ENCODE measurements at regions not wholly inside any gene's neighbourhood (a gene's known extent, or its start where the extent isn't known, plus 50 kb on each side); places are given as distances from the start of the nearest gene placed in this dataset.
"Not testable (repeated sequence)": the region's sequence is repeated elsewhere in the genome, so short reads cannot be mapped to it uniquely, and the experiment has no call there.

DNA sequence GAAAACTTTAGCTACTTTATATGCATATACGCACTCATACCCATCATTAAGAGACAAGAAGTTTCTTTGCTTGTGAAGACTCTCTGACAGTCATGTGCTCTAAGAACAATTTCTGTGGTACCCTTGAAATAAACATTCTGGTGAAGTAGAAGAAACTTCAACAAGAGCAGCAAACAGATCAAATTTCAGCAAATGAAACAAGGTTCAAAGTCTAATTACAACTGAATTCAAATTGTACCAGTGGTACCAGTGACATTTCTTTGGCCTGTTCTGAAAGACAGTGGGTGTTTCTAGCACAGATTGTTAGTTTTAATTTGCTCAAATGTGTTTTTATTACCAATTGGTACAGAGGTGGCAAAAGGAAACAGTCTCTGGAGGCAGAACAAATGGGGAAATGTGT is 391.0 kb downstream of the CHSY3 start:
- 91 to 98% methylated on average over 1 of the region's 1 CpG for WGBS, 2 donors
- Histone ChIP-seq H3K9me3 (no peaks in the 10 kb centered on the region), H3K27me3 (no peaks in the 10 kb centered on the region), H3K36me3 (no peaks in the 10 kb centered on the region), H3K4me3 (replicated peaks in 1 of 3) (no peak overlapping the region), H3K27ac (no peak overlapping the region), H3K4me1 (no peaks in the 10 kb centered on the region)
- intact Hi-C loops (cut with DNase I), result no loop called here
- no peak for TF ChIP-seq CTCF (IDR thresholded peaks at IDR 0.05)
- TF ChIP-seq POLR2A (IDR thresholded peaks at IDR 0.05), result no peak
- no peak for DNase-seq

DNA sequence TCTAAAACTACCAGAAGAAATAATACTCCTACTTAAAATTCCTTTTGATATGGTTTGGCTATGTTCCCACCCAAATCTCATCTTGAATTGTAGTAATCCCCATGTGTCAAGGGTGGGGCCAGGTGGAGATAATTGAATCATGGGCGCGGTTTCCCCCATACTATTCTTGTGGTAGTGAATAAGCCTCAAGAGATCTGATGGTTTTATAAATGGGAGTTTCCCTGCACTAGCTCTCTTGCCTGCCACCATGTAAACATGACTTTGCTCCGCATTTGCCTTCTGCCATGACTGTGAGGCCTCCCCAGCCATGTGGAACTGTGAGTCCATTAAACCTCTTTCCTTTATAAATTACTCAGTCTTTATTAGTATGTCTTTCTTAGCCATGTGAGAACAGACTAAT is 390.5 kb downstream of the CHSY3 start:
- H3K36me3 ChIP-seq; H3K4me1 ChIP-seq; H3K27me3 ChIP-seq; H3K4me3 ChIP-seq (replicated peaks in 1 of 3); H3K27ac ChIP-seq; intact Hi-C loops (cut with DNase I); DNase-seq; H3K9me3 ChIP-seq: not testable (repeated sequence)
- WGBS, 2 donors, result 91% methylated on average over 3 of the region's 3 CpGs

DNA sequence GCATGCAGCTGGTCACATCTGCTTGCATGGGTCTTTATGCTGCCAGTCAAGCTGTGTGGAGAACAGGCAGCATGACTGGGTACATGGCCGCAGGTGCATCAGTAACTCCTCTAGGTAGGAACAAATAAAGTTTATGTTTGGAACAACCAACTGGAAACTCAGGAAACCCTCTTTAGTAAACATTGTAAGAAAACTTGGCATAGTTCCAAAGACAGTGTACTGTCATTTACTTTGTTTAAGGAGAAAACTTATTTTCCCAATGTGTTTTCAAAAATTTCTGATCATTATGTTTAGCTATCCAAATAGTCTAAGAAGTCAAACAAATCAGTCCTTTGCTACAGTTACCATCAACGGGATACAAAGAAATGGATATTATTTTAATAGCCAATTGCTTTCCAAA is 386.0 kb downstream of the CHSY3 start:
- Histone ChIP-seq H3K4me3 (replicated peaks in 1 of 3) (no peak overlapping the region), H3K36me3 (no peaks in the 10 kb centered on the region), H3K9me3 (no peaks in the 10 kb centered on the region), H3K27me3 (no peaks in the 10 kb centered on the region), H3K27ac (no peak overlapping the region), H3K4me1 (no peaks in the 10 kb centered on the region)
- 82 to 83% methylated on average over 2 of the region's 2 CpGs for WGBS, 2 donors
- intact Hi-C loops (cut with DNase I), result no loop called here
- TF ChIP-seq POLR2A (IDR thresholded peaks at IDR 0.05) (no peak), CTCF (IDR thresholded peaks at IDR 0.05) (no peak)
- no peak for DNase-seq

DNA sequence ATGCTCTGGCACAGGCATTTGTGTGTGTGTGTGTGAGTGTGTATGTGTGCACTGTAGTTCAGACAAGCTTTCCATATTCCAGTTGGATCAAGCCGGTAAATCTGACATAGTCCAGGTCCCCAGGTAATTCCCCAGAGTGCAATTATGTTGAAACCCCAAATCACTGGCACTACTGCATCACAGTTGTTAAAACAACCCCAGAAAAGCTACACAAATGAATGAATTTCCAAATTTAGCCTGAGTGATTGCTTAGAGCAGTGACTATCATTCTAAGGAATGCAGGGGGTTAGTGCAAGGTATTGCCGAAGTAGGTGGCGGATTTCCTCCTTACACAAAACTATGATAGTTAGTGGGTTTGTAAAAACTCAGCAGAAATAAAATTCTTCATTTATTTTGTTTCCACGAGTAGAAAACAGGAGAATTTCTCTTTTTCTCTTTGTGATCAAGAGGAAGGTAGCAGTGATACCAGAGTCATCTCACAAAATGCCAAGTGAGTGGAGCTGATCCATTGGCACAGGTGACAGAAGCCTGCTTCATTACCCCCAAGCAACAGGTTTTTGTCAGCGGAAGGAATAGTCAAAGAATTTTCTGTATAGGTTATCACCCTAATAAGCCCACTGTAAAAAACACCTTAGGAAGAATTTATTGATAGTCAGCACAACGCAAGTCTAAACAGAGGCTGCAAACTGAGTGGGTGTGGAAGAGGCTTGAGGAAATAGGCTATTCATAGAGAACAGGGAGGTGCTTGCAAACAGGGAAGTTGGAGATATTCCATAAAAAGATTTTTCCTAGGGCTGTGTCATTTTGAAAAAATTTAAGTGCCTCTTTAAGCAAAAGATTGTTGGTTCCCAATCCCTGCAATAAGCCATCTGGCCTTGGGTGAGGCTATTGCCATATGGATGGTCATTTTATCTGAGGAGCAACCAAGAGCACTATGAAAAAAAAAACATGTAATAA is 385.1 kb downstream of the CHSY3 start:
- H3K4me3 ChIP-seq (replicated peaks in 1 of 3), result no peak overlapping the region
- no peak overlapping the region for H3K27ac ChIP-seq

DNA sequence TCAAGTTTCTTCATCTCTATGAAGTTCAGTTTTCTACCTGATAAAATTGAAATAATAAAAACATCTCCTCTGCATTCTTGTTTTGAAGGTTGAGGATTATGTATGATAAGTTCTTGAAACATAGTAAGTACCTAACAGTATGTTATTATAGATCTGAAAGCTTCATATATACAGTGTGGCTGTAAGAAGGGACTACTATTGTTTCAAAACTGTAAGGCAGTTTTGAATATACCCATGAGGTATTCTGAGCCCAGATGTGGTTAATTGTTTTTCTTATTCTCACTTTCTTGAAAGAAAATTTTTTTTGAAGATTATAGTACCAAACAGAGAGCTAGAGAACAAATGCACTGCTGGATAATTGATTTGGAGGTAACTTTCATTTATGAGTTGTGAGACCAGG is 383.2 kb downstream of the CHSY3 start:
- Histone ChIP-seq H3K4me1 (no peaks in the 10 kb centered on the region), H3K27ac (no peak overlapping the region), H3K27me3 (no peaks in the 10 kb centered on the region), H3K4me3 (replicated peaks in 1 of 3) (no peak overlapping the region), H3K36me3 (no peaks in the 10 kb centered on the region), H3K9me3 (no peaks in the 10 kb centered on the region)
- TF ChIP-seq CTCF (IDR thresholded peaks at IDR 0.05) (no peak), POLR2A (IDR thresholded peaks at IDR 0.05) (no peak)
- DNase-seq, result no peak
- intact Hi-C loops (cut with DNase I), result no loop called here

More for the DNA sequence above, 385.1 kb downstream of the CHSY3 start:
- intact Hi-C loops (cut with DNase I), result no loop called here
- TF ChIP-seq CTCF (IDR thresholded peaks at IDR 0.05), result no peak
- no peak for TF ChIP-seq POLR2A (IDR thresholded peaks at IDR 0.05)
- Histone ChIP-seq H3K27me3 (no peaks in the 10 kb centered on the region), H3K9me3 (no peaks in the 10 kb centered on the region), H3K36me3 (no peaks in the 10 kb centered on the region), H3K4me1 (no peaks in the 10 kb centered on the region)
- 78 to 81% methylated on average over 6 of the region's 6 CpGs for WGBS, 2 donors
- no peak for DNase-seq

All from thyroid gland (tissue), 4 donors.